GM12892 (cell line): ENCODE measurements at regions not wholly inside any gene's neighbourhood (a gene's known extent, or its start where the extent isn't known, plus 50 kb on each side); places are given as distances from the start of the nearest gene placed in this dataset.

Experiments used
- POLR2A ChIP-seq: IDR thresholded peaks from 2 replicates; pipeline ENCODE4 v1.6.1; 2011; ENCODE audit warnings: low read depth, low read length, control low read depth
- POLR2AphosphoS5 ChIP-seq: IDR thresholded peaks from 2 replicates; pipeline ENCODE4 v1.6.1; 2011; ENCODE audit warnings: low read depth, low read length, control low read depth

DNA sequence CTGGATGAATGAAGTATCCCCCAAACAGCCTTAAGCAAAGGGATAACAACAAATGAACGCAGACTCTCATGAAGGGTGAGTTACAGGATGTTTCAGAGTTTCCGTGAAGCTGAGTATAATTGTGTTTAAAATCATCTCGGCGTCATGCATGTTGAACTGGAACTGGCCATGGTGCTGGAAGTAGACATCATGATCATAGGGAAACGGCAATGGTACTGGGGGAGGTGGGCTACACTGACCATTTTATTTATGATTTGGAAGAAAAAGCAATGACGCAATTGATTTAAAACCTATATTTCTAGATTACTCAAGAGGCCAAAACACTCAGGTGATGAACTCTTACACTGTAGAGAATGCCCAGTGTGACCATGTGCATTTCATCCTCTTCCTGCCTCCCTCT, 387.9 kb upstream of the MYT1L start:
- no peak for TF ChIP-seq POLR2AphosphoS5
- no peak for TF ChIP-seq POLR2A
